Forelimb muscle (tissue), 1 donor: ENCODE measurements at regions not wholly inside any gene's neighbourhood (a gene's known extent, or its start where the extent isn't known, plus 50 kb on each side); places are given as distances from the start of the nearest gene placed in this dataset.
"Not testable (repeated sequence)": the region's sequence is repeated elsewhere in the genome, so short reads cannot be mapped to it uniquely, and the experiment has no call there.

Experiments
- DNase-seq: peaks from one replicate; pipeline ENCODE4 v3.0.0-alpha.2; 2013; ENCODE audit warnings: low read depth

DNA sequence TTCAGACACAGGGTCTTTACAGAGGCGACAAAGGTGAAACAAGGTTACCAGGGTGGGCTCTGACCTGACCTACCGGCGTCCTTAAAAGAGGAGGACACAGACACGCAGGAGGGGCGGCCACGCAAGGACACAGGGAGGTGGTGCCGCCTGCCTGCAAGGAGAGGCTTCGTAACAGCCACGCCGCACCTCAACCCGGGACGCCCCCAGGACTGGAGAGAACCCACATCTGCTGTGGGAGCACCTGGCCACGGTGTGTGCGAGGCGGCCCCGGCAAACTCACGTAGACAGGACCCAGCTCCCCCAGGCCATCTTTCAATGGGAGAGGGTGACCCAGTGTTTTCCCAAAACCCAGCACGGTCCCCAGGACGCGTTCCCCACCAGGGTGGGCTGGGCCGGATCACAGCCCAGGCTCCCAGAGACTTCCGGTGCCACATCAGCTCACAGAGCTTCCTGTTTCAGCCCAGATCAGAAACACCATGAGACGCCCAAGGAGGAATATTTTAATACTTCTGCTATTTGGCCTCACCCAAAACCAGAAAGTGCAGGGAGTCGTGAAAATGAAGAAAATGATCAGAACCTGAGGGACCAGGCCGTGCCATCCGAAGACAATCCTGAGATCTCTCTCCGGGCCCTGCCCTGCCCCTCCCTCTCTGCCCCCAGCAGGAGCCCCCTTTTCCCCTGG is 5417.4 kb upstream of the TPTE start:
- not testable (repeated sequence) for DNase-seq

DNA sequence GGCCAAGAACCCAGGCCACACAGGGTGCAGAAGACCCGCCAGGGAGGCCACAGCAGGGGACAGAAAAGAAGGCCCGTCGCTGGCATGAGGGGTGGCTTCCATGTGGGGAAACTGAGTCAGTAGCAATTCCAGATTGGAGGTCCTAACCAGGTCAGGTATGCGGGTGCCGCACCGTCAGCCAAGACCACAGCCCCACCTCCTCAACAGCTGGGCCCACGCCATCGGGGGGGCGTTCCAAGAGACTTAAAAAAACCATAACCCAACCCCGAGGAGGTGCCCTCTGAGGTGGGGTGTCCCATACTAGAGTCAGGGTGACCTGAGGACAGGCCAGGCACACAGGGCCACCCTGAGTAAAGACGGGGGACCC is 5416.8 kb upstream of the TPTE start:
- not testable (repeated sequence) for DNase-seq

DNA sequence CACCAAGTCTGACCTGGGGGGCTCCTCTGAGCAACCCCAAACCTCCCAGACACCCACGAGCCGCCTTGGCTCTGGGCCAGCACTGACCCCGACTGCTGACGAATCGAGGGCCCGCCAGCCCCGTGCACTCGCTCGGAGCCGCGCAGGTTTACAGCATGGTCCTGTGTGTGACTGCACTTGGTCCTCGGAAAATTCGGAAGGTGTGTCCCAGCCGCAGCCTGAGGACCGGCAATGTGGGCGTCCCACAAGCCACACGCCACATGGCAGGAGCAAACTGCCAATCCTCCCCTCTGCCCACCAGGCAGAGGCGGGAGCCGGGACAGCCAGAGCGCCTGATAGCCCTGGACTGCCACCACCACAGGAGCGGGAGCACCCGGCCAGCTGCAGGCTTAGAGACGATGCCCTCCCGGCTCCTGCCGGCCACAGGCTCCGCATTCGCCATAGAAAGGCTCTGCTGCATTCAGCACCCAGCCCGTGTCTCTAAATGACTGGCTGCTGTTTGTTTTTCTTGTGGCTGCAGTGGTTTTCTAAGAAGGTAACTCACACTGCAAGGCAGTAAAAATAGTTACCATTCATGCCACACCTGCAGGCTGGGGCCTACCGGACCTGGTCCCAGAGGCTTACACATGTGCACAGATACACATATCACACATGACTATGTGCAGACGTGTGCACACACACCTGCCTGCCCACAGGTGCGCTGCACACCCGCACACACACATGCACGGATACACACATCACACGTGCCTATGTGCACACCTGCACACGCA is 5415.3 kb upstream of the TPTE start:
- not testable (repeated sequence) for DNase-seq

DNA sequence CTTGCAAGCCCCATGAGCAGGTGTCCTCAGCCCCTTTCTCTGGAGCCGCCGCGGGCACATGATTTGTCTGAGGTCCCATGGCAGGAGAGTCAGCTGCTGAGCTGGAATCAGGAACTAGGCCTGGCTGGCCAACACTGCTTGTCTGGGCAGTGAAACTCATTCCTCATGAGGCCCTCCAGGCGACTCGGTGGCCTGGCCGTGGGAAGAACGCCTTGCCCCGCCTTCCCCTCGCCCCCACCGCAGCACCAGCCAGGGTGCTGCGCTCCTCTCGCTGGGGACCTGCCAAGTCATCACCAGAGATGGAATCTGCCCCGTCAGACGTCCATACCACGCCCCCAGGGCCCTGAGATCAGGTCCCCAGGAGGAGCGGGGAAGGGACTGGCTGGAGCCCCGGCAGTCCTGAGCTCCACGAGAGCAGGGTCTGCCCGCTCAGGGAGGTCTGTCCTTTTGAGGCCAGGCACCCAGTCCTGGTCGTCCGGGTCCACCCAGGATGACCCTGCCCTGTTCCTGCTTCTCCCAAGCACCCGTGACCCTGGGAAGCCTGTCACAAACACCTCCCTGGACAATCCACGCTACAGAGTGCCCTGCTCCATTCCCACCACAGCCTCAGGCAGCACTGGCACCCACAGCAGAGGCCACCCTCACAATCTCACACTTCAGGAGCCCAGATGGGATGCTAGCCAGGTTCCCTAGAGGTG is 5414.5 kb upstream of the TPTE start:
- DNase-seq = not testable (repeated sequence)

DNA sequence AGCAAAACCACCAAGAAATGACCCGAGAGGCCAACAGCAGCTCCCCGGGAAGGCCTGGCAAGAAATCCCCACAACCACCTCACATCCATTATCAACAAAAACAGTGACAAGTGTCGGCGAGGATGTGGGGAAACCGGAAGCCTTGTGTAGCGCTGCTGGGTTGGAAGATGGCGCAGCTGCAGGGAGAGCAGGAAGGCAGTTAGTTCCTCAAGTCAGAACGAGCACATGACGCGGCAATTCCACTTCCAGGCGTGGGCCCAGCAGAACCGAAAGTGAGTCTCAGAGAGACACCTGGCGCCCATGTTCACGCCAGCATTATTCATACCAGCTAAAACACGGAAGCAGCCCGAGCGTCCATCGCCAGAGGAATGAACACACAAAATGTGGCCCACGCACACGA is 5413.7 kb upstream of the TPTE start:
- DNase-seq = not testable (repeated sequence)

DNA sequence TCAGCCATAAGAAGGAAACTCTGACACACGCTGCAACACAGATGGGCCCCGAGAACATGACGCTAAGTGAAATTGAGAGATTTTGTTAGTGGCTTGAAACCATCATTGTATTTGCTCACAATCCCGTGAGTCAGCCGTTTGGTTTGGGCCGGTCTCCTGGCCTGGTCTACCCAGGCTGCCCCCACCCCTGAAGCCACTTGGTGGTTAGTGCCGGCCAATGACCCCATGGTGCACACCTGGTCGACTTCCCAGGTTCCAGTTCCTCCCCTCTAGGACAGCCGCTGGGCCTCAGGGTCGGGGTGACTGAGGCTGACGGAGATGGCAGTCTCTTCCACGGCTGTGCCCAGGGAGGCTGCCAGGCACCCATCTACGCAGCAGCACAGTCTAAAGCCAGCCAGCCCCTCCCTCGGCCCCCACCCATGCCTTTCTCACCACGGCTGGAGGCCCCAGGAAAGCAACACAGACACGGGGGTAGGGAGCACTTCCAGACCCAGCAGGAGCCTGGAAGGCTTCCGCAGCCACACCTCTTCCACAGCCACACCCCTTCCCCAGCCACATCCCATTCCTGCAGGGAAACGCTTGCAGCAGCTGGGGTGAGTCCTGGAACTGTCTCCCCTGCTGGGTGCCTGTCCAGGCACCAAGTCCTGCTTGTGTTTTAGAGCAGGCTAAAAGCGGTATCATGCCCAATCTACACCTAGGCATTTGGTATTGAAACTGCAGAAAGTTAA is 5413.2 kb upstream of the TPTE start:
- not testable (repeated sequence) for DNase-seq

DNA sequence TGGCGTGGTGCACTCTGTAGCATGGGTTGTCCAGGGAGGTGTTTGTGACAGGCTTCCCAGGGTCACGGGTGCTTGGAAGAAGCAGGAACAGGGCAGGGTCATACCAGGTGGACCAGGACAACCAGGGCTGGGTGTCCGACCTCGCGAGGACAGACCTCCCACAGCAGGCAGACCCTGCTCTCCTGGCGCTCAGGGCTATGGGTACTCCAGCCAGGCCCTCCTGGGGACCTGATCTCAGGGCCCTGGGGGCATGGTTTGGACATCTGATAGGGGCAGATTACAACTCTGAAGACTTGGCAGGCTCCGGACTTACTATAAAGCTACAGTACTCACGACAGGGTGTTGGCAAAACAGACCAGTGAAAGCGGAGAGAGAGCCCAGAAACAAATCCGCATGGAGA is 5410.2 kb upstream of the TPTE start:
- not testable (repeated sequence) for DNase-seq

DNA sequence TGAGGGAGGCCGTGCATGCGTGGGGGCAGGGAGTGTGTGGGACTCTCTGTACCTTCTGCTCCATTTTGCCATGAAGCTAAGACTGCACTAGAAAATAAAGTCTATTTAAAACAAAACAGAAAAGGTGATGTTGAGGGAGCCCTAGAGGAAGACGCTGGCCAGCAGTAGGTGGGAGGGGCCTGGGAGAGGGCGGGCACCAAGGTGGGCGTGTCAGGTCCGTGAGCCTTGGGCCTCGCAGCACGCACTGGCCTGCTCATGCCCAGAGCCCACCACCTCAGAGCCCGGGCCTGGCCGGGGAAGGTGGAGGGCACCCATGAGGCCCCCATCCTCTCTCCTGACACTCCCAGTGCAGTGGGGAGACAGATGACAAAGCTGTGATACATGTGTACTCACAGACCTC is 5408.3 kb upstream of the TPTE start:
- DNase-seq = not testable (repeated sequence)

DNA sequence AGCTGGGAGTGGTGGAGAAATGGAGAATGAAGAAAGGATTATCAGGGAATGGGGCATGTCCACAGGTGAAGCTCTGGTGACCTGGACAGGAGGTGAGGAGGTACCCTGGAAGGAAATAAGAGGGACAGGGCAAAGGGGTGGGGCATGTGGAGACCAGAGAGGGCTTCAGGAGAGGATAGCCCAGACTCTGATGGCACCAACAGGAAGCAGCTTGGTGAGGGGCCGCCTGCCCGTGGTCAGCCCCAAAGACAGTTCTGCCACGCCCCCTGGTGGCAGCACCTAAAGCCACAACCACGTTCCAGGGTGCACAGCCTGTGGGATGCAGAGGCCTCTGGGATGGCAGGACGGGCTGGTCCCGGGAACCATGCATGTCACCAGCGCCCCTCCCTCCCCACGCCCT is 5406.9 kb upstream of the TPTE start:
- not testable (repeated sequence) for DNase-seq

DNA sequence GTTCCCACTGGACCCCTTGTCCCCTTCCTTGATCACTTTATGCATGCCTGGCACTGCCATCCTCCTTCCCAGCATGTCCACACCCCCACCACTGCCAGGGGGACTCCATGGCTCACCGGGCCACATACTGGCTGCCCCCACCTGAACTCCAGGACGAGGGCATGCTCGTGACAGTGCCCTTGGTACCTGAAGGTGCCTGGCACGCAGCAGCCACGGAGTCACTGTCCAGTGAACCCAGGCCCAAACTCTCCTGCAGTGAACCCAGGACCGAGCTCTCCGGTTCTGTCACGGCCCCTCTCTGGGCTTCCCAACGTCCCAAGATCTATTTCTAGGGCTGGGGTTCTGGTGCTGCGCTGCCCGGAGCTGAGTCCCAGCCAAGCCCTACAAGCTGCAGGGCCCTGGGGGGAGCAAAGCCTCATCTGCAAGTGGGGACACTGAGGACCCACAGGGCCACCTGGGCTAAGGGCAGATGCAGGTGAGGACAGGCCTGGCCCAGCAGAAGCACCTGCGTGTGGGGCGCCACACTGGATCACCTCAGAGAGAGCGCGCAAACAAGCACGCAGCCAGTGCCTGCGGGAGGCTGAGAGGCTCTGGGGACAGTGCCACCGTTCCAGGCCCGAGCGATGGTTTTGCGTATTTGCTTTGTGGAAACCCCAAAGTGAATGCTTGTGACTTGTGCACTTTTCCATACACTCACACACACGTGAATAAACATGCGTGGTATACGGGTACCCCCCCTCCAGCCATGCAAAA is 5406.3 kb upstream of the TPTE start:
- not testable (repeated sequence) for DNase-seq

DNA sequence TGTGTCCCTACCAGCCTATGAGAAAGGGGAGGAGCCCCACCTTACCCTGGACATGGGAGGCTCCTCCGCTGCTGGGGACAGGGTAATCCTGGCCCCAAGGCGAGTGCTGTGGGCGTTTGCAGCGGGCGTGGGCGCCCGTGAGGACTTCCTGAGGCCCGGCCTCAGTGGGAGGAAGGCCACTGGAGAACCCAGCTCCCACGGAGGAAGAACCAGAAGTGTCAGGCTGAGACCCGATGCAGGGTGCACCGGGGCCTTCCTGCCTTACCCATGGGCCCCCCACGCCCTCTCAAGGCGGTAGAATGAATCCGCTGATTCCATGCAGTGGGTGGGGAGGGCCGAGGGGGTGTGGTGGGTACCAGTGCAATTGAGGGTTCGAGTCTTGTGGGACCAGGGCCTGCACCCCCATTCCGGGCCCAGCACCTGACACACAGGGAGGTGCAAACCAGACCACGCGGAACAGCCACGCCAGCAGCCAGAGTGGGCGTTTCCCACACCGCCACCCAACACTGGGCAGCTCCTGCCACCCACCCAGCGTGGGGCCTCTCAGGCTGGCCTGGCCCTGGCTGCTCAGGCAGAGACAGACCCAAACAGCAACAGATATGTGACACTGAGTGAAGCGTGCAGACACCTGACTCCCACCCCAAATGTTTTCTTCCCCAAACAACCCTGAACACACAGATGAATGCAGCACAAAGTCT is 5405.6 kb upstream of the TPTE start:
- DNase-seq = not testable (repeated sequence)

DNA sequence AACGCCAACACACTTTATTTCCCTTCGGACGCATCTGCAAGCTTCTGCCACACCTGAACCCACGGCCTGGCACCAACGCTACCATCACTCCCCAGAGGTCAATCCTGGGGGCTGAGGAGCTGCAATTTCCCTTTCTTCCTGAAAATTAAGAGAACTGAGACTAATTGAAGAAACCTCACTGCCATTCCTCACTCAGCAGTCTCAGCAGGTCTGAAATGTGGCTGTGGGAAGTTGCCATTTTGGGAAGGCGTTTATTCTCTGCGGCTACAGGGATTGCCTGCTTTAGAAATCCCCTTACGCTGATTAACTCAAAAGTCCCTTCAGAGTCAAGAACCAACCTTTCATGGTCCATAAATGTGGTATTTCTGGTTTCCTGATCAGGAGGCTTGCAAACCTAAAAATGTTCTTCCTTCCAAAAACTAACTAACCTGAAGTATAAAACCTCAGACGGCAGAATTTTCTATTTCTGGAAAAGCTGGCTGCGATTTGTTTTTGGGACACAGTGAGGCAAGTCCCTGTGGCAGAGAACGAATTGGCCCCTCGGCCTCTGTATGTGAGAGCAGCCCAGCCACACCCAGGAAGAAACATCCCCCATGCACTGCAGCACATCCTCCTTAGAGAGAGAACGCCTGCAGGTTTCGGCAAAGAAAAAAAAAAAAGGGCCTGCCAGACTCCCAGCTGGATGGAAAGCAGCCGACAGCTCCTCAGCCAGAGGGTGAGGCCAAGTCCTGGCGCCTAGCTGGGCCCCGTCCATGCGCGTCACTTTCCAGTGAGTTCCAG is 5404.8 kb upstream of the TPTE start:
- not testable (repeated sequence) for DNase-seq

DNA sequence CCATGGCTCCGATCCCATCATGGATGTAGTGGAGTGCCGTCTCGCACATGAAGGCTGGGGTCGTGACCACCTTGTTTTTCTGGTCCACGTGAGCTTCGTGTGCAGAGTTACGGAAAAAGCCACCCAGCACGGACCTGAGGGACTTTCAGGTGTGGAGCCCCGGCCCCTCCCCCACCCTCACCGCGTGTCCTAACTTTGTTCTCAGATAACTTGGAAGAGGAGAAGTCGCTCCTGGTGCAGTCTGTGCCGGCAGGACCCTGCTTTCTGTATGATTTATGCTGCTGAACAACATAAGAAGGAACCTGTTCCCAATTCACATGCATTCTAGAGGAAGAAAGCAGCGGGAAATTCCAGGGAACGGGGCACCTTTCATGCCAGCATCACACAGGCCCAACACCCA is 5404.2 kb upstream of the TPTE start:
- DNase-seq = not testable (repeated sequence)

DNA sequence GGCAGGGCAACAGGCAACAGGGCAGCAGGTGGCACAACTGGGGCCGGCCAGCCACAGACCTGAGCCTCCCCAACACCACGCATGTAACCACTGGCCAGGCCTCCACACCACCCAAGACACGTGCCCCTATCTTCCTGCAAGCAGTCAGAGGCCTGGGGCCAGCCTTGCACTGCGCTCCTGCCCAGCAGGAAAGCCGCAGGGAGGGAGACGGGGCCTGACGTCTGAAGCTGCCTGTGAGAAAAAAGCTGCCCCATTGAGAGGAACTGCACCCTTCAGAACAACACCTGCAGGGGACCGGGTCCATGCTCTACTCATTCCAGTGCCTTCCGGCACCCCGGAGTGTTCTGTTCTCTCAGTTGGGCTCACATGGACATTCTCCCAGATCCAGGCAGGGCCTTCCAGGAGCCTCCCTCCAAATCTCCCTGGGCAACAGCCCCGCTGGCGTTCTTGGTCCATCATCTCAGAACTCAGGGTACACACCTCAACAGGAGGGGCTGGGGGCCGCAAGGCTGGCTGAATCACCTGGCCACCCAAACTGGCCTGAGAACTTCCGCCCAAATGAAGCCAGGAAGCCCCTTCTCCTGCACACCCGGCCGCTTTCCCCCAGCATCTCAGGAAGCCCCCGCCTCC is 5403.6 kb upstream of the TPTE start:
- not testable (repeated sequence) for DNase-seq

DNA sequence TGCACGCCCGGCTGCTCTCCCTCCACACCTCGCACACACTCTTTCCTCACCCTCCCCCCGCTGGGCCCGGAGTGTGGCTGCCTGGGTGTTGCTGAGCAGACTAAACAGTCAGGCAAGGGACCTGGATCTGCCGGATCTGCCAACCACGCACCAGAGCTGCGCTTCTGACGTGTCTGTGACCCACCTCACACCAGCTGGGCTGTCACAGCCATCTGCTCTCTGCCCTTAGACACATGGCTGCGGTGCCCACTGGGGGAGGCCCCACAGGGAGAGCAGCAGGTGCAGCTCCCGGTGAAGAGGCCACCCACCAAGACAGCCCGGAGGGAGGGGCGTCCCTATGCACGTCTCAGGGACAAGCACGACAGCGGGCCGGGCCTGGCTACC is 5403.1 kb upstream of the TPTE start:
- DNase-seq = not testable (repeated sequence)

DNA sequence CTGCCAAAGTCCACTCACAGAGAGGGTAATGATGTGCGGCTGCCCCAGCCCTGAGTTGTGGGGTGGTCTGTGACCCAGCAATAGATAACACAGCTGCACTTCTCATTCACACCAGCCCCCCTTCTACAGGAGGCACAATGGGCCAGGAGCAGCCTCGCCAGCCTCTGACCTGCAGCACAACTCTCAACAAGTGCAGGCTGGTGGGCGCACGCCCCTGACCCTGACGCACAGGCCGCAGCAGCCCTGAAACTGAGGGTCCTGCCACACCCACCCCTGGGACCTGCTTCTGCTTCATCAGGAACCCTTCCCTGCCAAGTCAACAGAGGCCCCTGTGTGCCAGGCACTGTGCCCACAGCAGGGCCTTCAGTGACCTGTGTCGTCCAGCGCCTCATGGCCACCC is 5402.2 kb upstream of the TPTE start:
- DNase-seq = not testable (repeated sequence)

DNA sequence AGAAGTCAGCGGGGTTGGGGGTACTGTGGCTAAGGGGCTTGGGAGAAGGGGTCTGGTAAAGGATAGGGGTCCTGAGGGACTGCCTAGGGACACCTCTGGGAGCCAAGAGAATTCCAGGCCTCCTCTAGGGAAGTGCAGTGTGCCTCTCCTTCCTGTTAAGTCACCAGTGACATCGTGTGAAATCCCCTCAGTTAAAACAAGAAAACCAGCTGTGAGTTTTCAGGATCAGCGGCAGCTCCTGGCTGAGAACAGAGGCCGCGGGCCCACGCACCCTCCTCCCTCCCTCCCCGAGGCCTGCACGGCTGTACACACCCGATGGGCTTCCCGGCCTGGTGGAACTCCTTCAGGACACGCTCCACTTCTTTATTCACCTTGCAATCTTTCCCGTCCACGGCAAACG is 5400.0 kb upstream of the TPTE start:
- not testable (repeated sequence) for DNase-seq

DNA sequence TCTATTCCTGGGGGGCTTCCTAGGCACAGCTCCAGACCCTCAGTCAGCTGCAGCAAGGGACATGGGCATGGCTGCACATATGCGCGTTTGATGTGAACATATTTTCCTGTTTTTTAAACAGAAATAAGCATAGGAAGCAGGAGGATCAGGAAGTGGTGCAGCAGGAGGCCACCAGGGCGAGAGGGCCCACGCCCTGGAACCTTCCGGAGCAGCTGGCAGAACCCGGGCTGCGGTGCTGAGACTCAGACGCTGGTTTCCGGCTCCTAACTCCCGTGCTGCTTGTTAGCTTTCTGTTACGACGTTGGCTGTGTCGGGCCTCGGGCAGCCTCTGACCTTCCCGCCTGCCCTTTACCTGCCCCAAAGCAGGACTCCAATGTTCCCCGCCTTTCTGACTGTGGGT is 5399.5 kb upstream of the TPTE start:
- not testable (repeated sequence) for DNase-seq

DNA sequence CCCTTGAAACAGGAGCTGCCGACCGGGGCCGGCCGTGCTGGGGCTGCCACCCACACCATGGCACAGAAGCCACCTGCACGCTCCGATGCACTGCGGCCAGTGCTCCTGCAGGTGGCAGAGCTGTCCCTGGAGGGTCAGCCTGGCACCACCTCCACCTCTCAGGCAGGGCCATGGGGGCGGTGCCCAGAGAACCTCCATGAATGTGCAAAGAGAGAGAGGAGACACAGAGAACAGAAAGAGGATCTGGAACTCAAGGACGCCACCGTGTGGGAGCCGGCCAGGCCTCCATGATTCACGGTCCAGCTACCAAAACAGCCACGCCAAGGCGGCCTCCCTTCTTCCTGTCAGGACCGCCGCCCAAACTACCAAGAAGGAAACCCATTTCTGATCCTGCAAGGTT is 5397.7 kb upstream of the TPTE start:
- DNase-seq = not testable (repeated sequence)
